SU-DHL-6 (cell line): ENCODE measurements at regions not wholly inside any gene's neighbourhood (a gene's known extent, or its start where the extent isn't known, plus 50 kb on each side); places are given as distances from the start of the nearest gene placed in this dataset.
A peak's percentile ranks its signal among the peaks of the same experiment; 100 is the strongest.

ENCODE experiments used
- H2AFZ ChIP-seq: fragments of 200-600 bp; sonication (generic); 2 replicates; pipeline ENCODE4 v1.6.1; 2014; ENCODE audit warnings: low read depth, mild to moderate bottlenecking, moderate library complexity, mixed read lengths, antibody characterized with exemption, low read length; ENCODE audit not compliant: severe bottlenecking
- H3F3A ChIP-seq: fragments of 200-600 bp; shearing (Covaris generic); 2 replicates; pipeline ENCODE4 v1.6.0; 2016; ENCODE audit warnings: antibody characterized with exemption, mild to moderate bottlenecking; ENCODE audit not compliant: insufficient read depth
- H3K27ac ChIP-seq: fragments of 200-600 bp; sonication (generic); 2 replicates; pipeline ENCODE4 v1.5.1; 2016; ENCODE audit warnings: low read depth, mild to moderate bottlenecking, low read length, moderate library complexity, mixed read lengths
- H3K27me3 ChIP-seq: fragments of 200-600 bp; sonication (generic), shearing (Covaris generic); 2 replicates; pipeline ENCODE4 v1.6.0; 2014; ENCODE audit warnings: mild to moderate bottlenecking, low read length
- H3K36me3 ChIP-seq: fragments of 200-600 bp; sonication (generic); 2 replicates; pipeline ENCODE4 v1.6.1; 2014; ENCODE audit warnings: mild to moderate bottlenecking, low read length, mixed read lengths
- H3K4me2 ChIP-seq: fragments of 300-600, 200-600 bp; shearing (Covaris generic), sonication (generic); 2 replicates; pipeline ENCODE4 v1.6.0; 2014; ENCODE audit warnings: low read length, low read depth, mild to moderate bottlenecking; ENCODE audit not compliant: poor library complexity, severe bottlenecking
- H3K4me3 ChIP-seq: fragments of 200-600 bp; sonication (generic); 2 replicates; pipeline ENCODE4 v1.5.1; 2014; ENCODE audit warnings: antibody characterized with exemption, low read length, mild to moderate bottlenecking, mixed read lengths; ENCODE audit not compliant: insufficient read depth, poor library complexity, severe bottlenecking
- H3K79me2 ChIP-seq: fragments of 200-600 bp; sonication (generic); 2 replicates; pipeline ENCODE4 v1.6.1; 2014; ENCODE audit warnings: mild to moderate bottlenecking, low read length, moderate library complexity; ENCODE audit not compliant: insufficient read depth
- H3K9ac ChIP-seq: fragments of 200-600 bp; sonication (generic); 2 replicates; pipeline ENCODE4 v1.7.0; 2014; ENCODE audit warnings: mild to moderate bottlenecking, low read length
- H3K9me2 ChIP-seq: fragments of 200-600 bp; sonication (generic); replicated peaks from 2 replicates; pipeline ENCODE4 v1.6.1; 2014; ENCODE audit warnings: low read length; ENCODE audit not compliant: insufficient read depth
- H3K9me3 ChIP-seq: fragments of 200-600 bp; sonication (generic); 2 replicates; pipeline ENCODE4 v1.6.1; 2014; ENCODE audit warnings: low read length, mixed read lengths; ENCODE audit not compliant: insufficient read depth
- H4K20me1 ChIP-seq: fragments of 200-600 bp; sonication (generic); 2 replicates; pipeline ENCODE4 v1.6.1; 2014; ENCODE audit warnings: low read depth, mild to moderate bottlenecking, antibody characterized with exemption, low read length, moderate library complexity, mixed read lengths
- CTCF ChIP-seq: fragments of 200-600 bp; sonication (generic); IDR thresholded peaks from one replicate; pipeline ENCODE4 v1.5.1; 2017; ENCODE audit warnings: antibody characterized with exemption, mild to moderate bottlenecking, low read length, moderate library complexity; ENCODE audit not compliant: insufficient read depth, poor library complexity, severe bottlenecking
- EZH2phosphoT487 ChIP-seq: fragments of 200-600 bp; sonication (generic), shearing (Covaris generic); conservative IDR thresholded peaks from 2 replicates; pipeline ENCODE4 v1.6.1; 2018; ENCODE audit warnings: mild to moderate bottlenecking, antibody characterized with exemption, low read length, moderate library complexity, mixed read lengths

- Histone ChIP-seq H3K27ac (no peak overlapping the region), H3K9me2 (no peaks in the 10 kb centered on the region), H3K4me3 (no peak overlapping the region), H3K4me2 (no peak overlapping the region), H3K9ac (no peak overlapping the region), H3K36me3 (no peaks in the 10 kb centered on the region), H3K79me2 (no peaks in the 10 kb centered on the region), H2AFZ (peak overlapping the region; percentile 56), H3F3A (no peaks in the 10 kb centered on the region), H3K27me3 (no peaks in the 10 kb centered on the region), H3K9me3 (no peaks in the 10 kb centered on the region), H4K20me1 (no peaks in the 10 kb centered on the region)
- TF ChIP-seq CTCF = no peak
Measured at GRCh38 chr1:174077749-174078490, 55.8 kb upstream of the RC3H1 start.

- Histone ChIP-seq H4K20me1 (no peaks in the 10 kb centered on the region), H3K9ac (no peak overlapping the region), H2AFZ (no peak overlapping the region), H3K36me3 (no peaks in the 10 kb centered on the region), H3K27me3 (no peaks in the 10 kb centered on the region), H3F3A (no peaks in the 10 kb centered on the region), H3K79me2 (no peaks in the 10 kb centered on the region), H3K4me2 (no peak overlapping the region), H3K27ac (no peak overlapping the region), H3K4me3 (no peak overlapping the region), H3K9me3 (no peaks in the 10 kb centered on the region), H3K9me2 (no peaks in the 10 kb centered on the region)
- TF ChIP-seq CTCF (no peak), EZH2phosphoT487 (no peak)
Measured at GRCh38 chr1:174075245-174075692, 53.1 kb upstream of the RC3H1 start.

GRCh38 chr1:174074757-174075156 is 52.6 kb upstream of the RC3H1 start:
- Histone ChIP-seq H3K27ac (no peak overlapping the region), H3K4me3 (no peak overlapping the region), H3K9me2 (no peaks in the 10 kb centered on the region), H3K79me2 (no peaks in the 10 kb centered on the region), H3K36me3 (no peaks in the 10 kb centered on the region), H3K4me2 (no peak overlapping the region), H3K9me3 (no peaks in the 10 kb centered on the region), H4K20me1 (no peaks in the 10 kb centered on the region), H3F3A (no peaks in the 10 kb centered on the region), H3K9ac (no peak overlapping the region), H3K27me3 (no peaks in the 10 kb centered on the region), H2AFZ (no peak overlapping the region)
- TF ChIP-seq CTCF (no peak), EZH2phosphoT487 (no peak)
